ENCODE measurements at regions not wholly inside any gene's neighbourhood (a gene's known extent, or its start where the extent isn't known, plus 50 kb on each side); places are given as distances from the start of the nearest gene placed in this dataset.

DNA sequence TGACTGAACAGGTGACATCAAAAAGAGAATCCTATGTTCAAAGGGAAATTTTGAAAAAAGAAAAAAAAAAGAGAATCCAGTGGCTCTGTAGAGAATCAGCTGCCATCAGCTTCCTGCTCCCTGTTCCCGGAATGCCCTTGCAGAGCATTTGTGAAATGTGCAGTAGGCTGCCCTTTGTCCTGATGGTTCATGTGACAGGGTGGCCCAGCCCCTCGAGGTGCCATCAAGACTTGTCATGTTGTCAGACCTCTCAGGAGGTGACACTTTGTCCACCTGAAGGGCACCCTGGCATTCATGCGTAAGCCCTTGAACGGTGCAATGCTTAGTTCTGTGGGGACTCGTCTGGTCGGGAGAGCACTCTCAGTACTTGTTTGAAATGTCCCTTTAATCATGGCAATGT lies 71.4 kb downstream of the CLDN34 start:
- TF ChIP-seq EZH2 (IDR thresholded peaks at IDR 0.05): no peak
- no peak for TF ChIP-seq CTCF (IDR thresholded peaks at IDR 0.05)
- no peak for TF ChIP-seq EZH2phosphoT487 (IDR thresholded peaks at IDR 0.05)
